Large intestine (tissue), 3 donors: ENCODE measurements at regions not wholly inside any gene's neighbourhood (a gene's known extent, or its start where the extent isn't known, plus 50 kb on each side); places are given as distances from the start of the nearest gene placed in this dataset.

Source experiments
- DNase-seq, 2 donors: peaks; one replicate each; pipeline versions ENCODE4 v3.0.0 to v3.0.0-alpha.2; 2013
- H3K27ac ChIP-seq: one replicate; pipeline ENCODE4 v1.5.1; 2013; ENCODE audit warnings: low read length
- H3K27me3 ChIP-seq: 2 replicates; pipeline ENCODE4 v1.6.1; 2013; ENCODE audit warnings: low read length; ENCODE audit not compliant: control insufficient read depth, insufficient read depth
- H3K36me3 ChIP-seq: 2 replicates; pipeline ENCODE4 v1.6.1; 2013; ENCODE audit warnings: low read length; ENCODE audit not compliant: control insufficient read depth, insufficient read depth
- H3K4me1 ChIP-seq: one replicate; pipeline ENCODE4 v1.6.1; 2013; ENCODE audit warnings: low read length; ENCODE audit not compliant: control insufficient read depth, insufficient read depth
- H3K4me3 ChIP-seq: one replicate; pipeline ENCODE4 v1.5.1; 2013; ENCODE audit warnings: low read length
- H3K9me3 ChIP-seq: one replicate; pipeline ENCODE4 v1.6.1; 2013; ENCODE audit warnings: mild to moderate bottlenecking, low read depth, low read length, moderate library complexity; ENCODE audit not compliant: control insufficient read depth
- WGBS: methylation state at CpG from one replicate; pipeline ENCODE4 v1.1.5; 2013; ENCODE audit warnings: low lambda C conversion rate; ENCODE audit not compliant: insufficient coverage; 5-methylcytosine and 5-hydroxymethylcytosine counted together

DNA sequence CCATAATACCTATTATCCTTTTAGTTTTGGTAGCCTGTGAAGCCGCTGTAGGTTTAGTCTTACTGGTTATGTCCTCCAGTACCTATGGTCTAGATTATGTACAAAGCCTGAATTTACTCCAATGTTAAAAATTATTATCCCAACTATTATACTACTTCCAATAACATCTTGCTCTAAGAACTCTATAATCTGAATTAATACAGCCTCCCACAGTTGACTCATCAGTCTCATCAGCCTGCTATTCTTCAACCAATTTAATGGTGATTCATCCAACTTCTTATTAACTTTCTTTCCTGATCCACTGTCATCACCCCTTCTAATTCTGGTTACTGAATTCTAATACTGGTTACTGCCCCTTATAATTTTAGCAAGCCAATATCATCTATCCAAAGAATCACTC, 370.3 kb upstream of the OPRM1 start:
- 100% methylated on average over 1 of the region's 1 CpG for WGBS

GRCh38 chr6:153662982-153663381, 376.1 kb upstream of the OPRM1 start:
- no peak for DNase-seq
- no peaks in the 10 kb centered on the region for H3K27me3 ChIP-seq
- no peak overlapping the region for H3K4me3 ChIP-seq
- no CpG with 5 or more reads among the region's 1 CpG for WGBS
- H3K36me3 ChIP-seq, result no peaks in the 10 kb centered on the region
- H3K27ac ChIP-seq, result no peak overlapping the region
- no peaks in the 10 kb centered on the region for H3K9me3 ChIP-seq
- no peaks in the 10 kb centered on the region for H3K4me1 ChIP-seq

More for the DNA sequence above, 370.3 kb upstream of the OPRM1 start:
- Histone ChIP-seq H3K4me1 (no peaks in the 10 kb centered on the region), H3K4me3 (no peak overlapping the region), H3K9me3 (no peaks in the 10 kb centered on the region), H3K27ac (no peak overlapping the region), H3K36me3 (no peaks in the 10 kb centered on the region), H3K27me3 (no peaks in the 10 kb centered on the region)
- no peak for DNase-seq

GRCh38 chr6:153645326-153645725, 393.7 kb upstream of the OPRM1 start:
- no peak for DNase-seq
- Histone ChIP-seq H3K4me1 (no peaks in the 10 kb centered on the region), H3K36me3 (no peaks in the 10 kb centered on the region), H3K27ac (no peak overlapping the region), H3K4me3 (no peak overlapping the region), H3K9me3 (no peaks in the 10 kb centered on the region), H3K27me3 (no peaks in the 10 kb centered on the region)
- WGBS, result 80% methylated on average over 1 of the region's 1 CpG

DNA sequence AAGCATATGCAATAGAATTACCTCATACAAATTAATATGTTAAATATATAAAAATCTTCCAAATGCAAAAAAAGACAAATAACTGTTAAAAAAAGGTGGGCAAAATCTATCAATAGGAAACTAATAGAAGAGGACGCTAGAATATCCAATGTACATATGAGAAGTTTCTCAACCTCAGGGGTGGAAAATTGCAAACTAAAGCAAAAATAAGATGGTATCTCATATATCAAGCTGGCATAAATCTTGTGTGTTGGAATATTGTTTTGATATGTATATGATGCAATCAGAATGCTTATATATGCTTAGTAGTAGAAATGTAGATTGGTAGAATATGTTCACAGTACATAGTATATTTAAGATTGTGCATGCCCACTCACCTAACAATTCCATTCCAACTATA, 395.0 kb upstream of the OPRM1 start:
- Histone ChIP-seq H3K4me3 (no peak overlapping the region), H3K9me3 (no peaks in the 10 kb centered on the region), H3K36me3 (no peaks in the 10 kb centered on the region), H3K4me1 (no peaks in the 10 kb centered on the region), H3K27ac (no peak overlapping the region), H3K27me3 (no peaks in the 10 kb centered on the region)
- no peak for DNase-seq
- 88% methylated on average over 1 of the region's 1 CpG for WGBS

DNA sequence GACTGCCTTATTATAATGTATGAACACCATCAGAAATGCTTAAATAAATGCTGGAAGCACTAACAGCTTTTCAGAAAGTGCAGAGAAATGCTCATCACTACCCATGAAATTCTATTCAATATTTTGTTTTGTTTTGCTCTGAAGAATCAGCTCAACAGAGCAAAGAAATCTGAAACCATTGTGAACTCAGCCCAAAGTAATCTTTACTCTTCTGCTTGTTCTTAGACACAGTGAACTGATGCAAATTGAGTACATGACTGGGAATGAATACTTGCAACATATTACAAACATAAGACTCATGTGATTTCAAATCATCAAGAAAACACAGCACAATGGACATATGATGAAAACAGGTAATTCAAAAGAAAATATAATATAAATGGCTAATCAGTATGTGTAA, 404.6 kb upstream of the OPRM1 start:
- H3K9me3 ChIP-seq, result no peaks in the 10 kb centered on the region

DNA sequence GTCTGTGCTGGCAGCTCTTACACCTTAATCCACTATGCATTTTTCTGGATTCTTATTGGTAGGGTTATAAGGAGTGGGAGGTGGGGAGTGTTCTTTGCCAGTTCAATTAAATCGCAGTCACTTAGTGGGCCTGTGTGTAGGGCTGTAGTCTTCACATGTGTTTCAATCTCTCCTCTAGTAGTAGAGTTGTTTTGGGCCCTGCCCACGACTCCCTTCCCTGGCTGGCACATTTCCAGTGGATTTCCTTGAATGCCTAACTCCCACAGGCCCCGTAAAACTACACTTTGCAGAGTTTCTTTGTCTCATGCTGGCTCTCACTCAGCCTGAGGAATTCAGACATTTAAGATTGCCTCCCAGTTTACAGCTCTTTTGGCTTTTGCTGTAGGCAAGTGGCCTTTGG, 414.0 kb upstream of the OPRM1 start:
- H3K4me3 ChIP-seq, result no peak overlapping the region
- no peak overlapping the region for H3K27ac ChIP-seq
- WGBS, result no CpG with 5 or more reads among the region's 3 CpGs
- H3K9me3 ChIP-seq, result no peaks in the 10 kb centered on the region
- no peaks in the 10 kb centered on the region for H3K4me1 ChIP-seq
- H3K27me3 ChIP-seq, result no peaks in the 10 kb centered on the region
- H3K36me3 ChIP-seq, result no peaks in the 10 kb centered on the region
- DNase-seq, result no peak

More for the DNA sequence above, 404.6 kb upstream of the OPRM1 start:
- DNase-seq, result no peak
- Histone ChIP-seq H3K27ac (no peak overlapping the region), H3K36me3 (no peaks in the 10 kb centered on the region), H3K4me1 (no peaks in the 10 kb centered on the region), H3K4me3 (no peak overlapping the region), H3K27me3 (no peaks in the 10 kb centered on the region)

- WGBS, result no CpG with 5 or more reads among the region's 1 CpG
- H3K4me1 ChIP-seq, result no peaks in the 10 kb centered on the region
- no peak for DNase-seq
These were observed 414.5 kb upstream of the OPRM1 start for GRCh38 chr6:153624528-153624927.

GRCh38 chr6:153623496-153623895, 415.5 kb upstream of the OPRM1 start:
- WGBS, result 100% methylated on average over 2 of the region's 2 CpGs
- no peak for DNase-seq
- Histone ChIP-seq H3K27ac (no peak overlapping the region), H3K36me3 (no peaks in the 10 kb centered on the region), H3K27me3 (no peaks in the 10 kb centered on the region), H3K9me3 (no peaks in the 10 kb centered on the region), H3K4me3 (no peak overlapping the region), H3K4me1 (no peaks in the 10 kb centered on the region)

More at GRCh38 chr6:153624528-153624927, 414.5 kb upstream of the OPRM1 start:
- Histone ChIP-seq H3K9me3 (no peaks in the 10 kb centered on the region), H3K27ac (no peak overlapping the region), H3K27me3 (no peaks in the 10 kb centered on the region), H3K4me3 (no peak overlapping the region), H3K36me3 (no peaks in the 10 kb centered on the region)

GRCh38 chr6:153621491-153621890, 417.5 kb upstream of the OPRM1 start:
- no peak overlapping the region for H3K4me3 ChIP-seq
- H3K9me3 ChIP-seq, result no peaks in the 10 kb centered on the region
- H3K27ac ChIP-seq, result no peak overlapping the region
- H3K27me3 ChIP-seq, result no peaks in the 10 kb centered on the region
- DNase-seq, result no peak
- H3K36me3 ChIP-seq, result no peaks in the 10 kb centered on the region
- H3K4me1 ChIP-seq, result no peaks in the 10 kb centered on the region
- WGBS, result no CpG with 5 or more reads among the region's 2 CpGs

DNA sequence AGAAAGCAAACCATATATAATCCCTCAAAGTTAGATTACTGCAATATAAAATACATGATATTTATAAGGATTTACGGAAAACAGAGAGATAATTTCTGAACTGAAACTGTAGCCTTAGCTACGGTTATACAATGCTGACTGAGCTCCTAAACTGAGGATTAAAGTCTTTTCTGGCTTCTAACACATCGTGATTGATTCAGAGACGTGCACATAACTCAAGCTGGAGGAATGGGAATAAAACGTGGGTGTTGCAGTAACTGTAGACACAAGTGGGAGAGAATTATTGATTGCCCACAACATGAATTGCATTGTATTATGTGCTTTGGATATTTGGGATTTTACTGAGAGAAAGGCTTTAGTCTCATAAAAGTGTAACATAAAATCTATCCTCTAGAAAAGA, 418.0 kb upstream of the OPRM1 start:
- no peak for DNase-seq
- H3K27me3 ChIP-seq, result no peaks in the 10 kb centered on the region
- H3K4me3 ChIP-seq, result no peak overlapping the region
- no peaks in the 10 kb centered on the region for H3K4me1 ChIP-seq
- no peaks in the 10 kb centered on the region for H3K36me3 ChIP-seq
- WGBS, result 43% methylated on average over 2 of the region's 5 CpGs
- H3K9me3 ChIP-seq, result no peaks in the 10 kb centered on the region
- H3K27ac ChIP-seq, result no peak overlapping the region

- Histone ChIP-seq H3K4me1 (no peaks in the 10 kb centered on the region), H3K27ac (no peak overlapping the region), H3K36me3 (no peaks in the 10 kb centered on the region), H3K4me3 (no peak overlapping the region), H3K9me3 (no peaks in the 10 kb centered on the region), H3K27me3 (no peaks in the 10 kb centered on the region)
- 63% methylated on average over 2 of the region's 8 CpGs for WGBS
- no peak for DNase-seq
These were observed 420.4 kb upstream of the OPRM1 start for GRCh38 chr6:153618371-153619322.
